VCaP (cell line): ENCODE measurements at regions not wholly inside any gene's neighbourhood (a gene's known extent, or its start where the extent isn't known, plus 50 kb on each side); places are given as distances from the start of the nearest gene placed in this dataset.
"Not testable (repeated sequence)": the region's sequence is repeated elsewhere in the genome, so short reads cannot be mapped to it uniquely, and the experiment has no call there.

Source experiments
- H3K27ac ChIP-seq: fragments of 450-650 bp; 2 replicates; pipeline ENCODE4 v1.5.1; 2017
- TF ChIP-seq, protein P1 (sequence below): fragments of 450-650 bp; conservative IDR thresholded peaks from 2 replicates; pipeline ENCODE4 v1.5.1; 2017; ENCODE audit warnings: mild to moderate bottlenecking, moderate library complexity

DNA sequence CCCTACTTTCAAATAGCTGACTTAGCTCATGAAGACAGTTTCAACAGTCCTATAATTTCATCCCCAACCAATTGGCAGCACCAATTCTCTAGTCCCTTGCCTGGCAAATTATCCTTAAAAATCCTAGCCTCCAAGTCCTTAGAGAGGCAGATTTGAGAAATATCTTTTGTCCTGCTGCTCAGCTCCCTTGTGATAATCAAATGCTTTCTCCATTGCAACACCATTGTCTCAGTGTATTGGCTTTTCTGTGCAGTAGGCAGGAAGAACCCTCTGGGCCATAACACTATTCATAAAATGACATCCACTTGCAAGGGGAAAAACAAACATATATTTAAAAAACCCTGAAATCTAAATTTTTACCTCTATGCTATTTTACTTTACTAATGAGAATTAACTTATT, 89.6 kb downstream of the AASDHPPT start:
- H3K27ac ChIP-seq, result no peak overlapping the region
- TF ChIP-seq, protein P1, sequence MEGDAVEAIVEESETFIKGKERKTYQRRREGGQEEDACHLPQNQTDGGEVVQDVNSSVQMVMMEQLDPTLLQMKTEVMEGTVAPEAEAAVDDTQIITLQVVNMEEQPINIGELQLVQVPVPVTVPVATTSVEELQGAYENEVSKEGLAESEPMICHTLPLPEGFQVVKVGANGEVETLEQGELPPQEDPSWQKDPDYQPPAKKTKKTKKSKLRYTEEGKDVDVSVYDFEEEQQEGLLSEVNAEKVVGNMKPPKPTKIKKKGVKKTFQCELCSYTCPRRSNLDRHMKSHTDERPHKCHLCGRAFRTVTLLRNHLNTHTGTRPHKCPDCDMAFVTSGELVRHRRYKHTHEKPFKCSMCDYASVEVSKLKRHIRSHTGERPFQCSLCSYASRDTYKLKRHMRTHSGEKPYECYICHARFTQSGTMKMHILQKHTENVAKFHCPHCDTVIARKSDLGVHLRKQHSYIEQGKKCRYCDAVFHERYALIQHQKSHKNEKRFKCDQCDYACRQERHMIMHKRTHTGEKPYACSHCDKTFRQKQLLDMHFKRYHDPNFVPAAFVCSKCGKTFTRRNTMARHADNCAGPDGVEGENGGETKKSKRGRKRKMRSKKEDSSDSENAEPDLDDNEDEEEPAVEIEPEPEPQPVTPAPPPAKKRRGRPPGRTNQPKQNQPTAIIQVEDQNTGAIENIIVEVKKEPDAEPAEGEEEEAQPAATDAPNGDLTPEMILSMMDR, result no peak

DNA sequence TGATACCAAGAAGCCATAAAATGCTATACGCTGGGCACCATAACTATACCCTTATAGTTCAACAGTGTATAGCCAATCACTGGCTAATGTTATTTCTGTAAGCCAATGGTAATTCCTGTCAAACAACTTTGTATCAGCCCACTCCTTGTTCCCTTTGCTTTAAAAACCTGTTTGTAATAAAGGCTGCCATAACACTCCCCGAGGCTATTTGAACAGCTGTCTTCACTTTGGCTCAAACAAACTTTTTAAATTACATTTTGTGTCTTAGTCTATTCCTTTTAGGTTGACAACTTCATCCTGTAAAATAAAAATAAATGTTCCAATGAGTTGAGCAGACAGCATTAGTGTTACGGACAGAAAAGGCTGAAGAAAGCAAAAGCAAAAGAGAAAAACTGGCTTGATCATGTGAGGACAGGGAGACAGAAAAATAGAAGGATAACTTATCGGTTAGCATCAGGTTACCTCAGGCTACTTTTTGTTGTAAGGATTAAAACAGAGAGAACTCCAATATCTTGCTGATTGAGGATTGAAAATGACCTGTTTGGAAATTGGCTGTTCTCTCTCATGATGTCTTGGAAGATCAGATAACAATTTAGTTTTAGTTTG, 95.0 kb downstream of the AASDHPPT start:
- no peak overlapping the region for H3K27ac ChIP-seq
- TF ChIP-seq, protein P1, result no peak

DNA sequence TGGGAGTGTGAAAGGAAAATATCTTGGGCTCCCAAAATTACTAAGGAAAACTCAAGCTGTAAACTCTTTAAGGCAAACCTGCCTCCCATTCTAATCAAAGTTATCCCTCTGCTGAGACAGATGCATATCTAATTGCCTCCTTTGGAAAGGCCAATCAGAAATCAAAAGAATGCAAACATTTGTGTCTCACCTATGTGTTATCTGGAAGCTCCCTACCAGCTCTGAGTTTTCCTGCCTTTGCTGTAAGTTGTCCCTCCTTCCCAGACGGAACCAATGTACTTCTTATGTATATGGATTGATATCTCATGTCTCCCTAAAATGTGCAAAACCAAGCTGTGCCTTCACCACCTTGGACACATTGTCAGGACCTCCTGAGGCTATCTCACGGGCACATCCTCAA, 95.8 kb downstream of the AASDHPPT start:
- TF ChIP-seq, protein P1, result no peak
- H3K27ac ChIP-seq, result no peak overlapping the region

DNA sequence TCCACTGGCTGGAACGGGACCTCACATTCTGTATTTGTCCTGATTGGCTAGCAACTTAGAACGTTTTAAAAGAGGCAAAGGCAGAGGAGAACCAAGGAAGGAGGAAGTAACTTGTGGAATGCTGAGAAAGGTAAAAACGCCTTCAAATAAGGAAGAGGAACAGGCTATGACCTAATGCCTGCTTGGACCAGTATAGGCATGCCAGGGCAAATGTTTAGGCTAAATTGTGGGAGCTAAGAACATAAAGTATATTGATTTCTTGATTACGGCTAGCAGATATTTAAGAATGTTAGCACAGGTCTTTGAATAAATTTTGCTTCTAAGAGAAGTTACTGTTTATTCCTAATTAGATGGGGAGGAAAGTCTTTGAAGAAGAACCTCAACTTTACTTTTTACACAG, 96.5 kb downstream of the AASDHPPT start:
- not testable (repeated sequence) for H3K27ac ChIP-seq

DNA sequence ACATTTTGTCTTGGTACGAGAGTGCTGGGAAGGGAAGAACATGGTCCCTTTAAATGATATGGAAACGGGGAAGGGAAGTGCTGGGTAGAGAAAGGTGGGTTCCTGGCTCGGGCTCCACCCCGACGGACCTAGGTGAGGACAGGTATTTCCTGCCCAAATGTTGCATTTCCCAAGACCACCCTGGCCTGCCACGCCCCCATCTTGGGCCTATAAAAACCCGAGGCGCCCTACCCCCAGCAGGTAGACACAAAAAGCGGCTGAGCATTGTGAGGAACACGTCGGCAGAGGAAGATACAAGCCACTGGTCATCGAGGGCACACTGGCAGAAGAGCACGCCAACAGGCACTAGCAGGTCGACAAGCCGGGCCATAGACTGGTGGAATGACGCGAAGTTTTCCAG, 99.4 kb downstream of the AASDHPPT start:
- TF ChIP-seq, protein P1, result no peak
- H3K27ac ChIP-seq, result no peak overlapping the region

DNA sequence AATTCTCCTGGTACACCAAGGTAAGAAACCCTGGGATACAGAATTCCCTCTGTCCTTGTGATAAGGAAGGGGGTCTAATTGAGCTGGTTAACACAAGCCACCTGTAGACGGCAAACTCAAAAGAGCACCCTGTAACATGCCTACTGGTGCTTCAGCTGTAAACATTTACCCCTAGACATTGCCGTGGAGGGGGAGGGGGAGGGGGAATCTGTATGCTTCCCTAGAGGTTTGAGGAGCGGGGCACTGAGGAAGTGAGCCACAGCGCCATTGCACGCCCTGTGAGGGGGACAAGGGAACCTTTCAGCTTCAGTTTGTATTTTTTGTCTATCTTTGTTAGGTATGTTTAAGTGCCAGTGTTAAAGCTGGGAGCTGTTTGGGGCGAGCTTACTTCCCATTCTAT, 99.8 kb downstream of the AASDHPPT start:
- H3K27ac ChIP-seq, result no peak overlapping the region
- TF ChIP-seq, protein P1, result no peak

DNA sequence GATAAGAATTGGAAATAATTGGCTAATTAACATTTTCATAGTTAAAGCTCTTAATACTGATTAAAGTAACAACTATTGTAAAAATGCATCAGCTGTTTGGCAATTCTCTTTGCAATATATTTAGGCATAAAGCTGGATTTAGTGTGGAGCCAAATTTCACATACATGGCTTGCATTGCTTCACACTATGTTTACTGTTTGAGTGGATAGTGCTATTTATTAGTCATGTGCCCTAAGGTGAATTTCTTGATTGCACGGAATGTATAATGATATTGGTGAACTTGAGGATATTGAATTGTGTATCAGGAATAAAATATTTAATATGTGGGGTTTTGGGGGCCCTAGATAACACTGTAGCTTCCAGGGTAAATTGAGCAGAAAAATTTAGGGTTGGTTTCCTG, 100.9 kb downstream of the AASDHPPT start:
- no peak overlapping the region for H3K27ac ChIP-seq
- TF ChIP-seq, protein P1, result no peak

DNA sequence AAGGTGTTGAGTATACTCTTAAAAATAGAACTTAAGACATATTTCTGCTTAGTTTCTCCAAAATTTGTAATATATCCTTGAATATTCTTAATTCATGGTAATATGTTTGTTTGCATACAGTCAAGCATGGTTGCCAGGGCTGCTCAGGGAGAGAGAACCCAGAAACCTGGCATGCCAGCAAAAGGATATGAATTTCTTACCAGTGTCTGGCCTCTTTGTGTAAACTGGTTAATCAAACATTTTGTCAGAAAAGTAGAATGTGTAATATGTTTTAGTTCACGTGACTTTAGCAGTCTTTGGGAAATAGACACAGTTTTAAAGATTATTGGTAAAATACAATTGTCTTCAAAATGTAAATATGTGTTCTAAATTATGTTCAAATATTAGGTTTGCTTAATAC, 101.6 kb downstream of the AASDHPPT start:
- TF ChIP-seq, protein P1, result no peak

More for the DNA sequence above, 101.6 kb downstream of the AASDHPPT start:
- no peak overlapping the region for H3K27ac ChIP-seq
